Spleen (tissue), 11 donors: ENCODE measurements at regions not wholly inside any gene's neighbourhood (a gene's known extent, or its start where the extent isn't known, plus 50 kb on each side); places are given as distances from the start of the nearest gene placed in this dataset.

Experiments
- DNase-seq: peaks from one replicate; pipeline ENCODE4 v3.0.0-alpha.2; 2020
- H3K27ac ChIP-seq, 8 donors: fragments of 200-600 bp; sonication (generic) in 7 of 8; 1 replicate in 4 of 8; 2 replicates in 4 of 8; pipeline versions ENCODE4 v1.5.0 to v1.8.0; 2016 to 2021; ENCODE audit warnings: inconsistent platforms in 4 of 8, mild to moderate bottlenecking in 4 of 8, moderate library complexity in 1 of 8
- H3K27me3 ChIP-seq, 7 donors: fragments of 200-600 bp; sonication (generic) in 6 of 7; replicated peaks in 1 of 7; 1 replicate in 4 of 7; 2 replicates in 3 of 7; pipeline versions ENCODE4 v1.5.0 to v1.8.0; 2016 to 2021; ENCODE audit warnings: inconsistent platforms in 3 of 7, mild to moderate bottlenecking in 1 of 7
- H3K36me3 ChIP-seq, 6 donors: fragments of 200-600 bp; sonication (generic) in 5 of 6; 1 replicate in 4 of 6; 2 replicates in 2 of 6; pipeline versions ENCODE4 v1.5.0 to v1.8.0; 2016 to 2021; ENCODE audit warnings: inconsistent platforms in 2 of 6
- H3K4me1 ChIP-seq, 6 donors: fragments of 200-600 bp; sonication (generic) in 5 of 6; 1 replicate in 3 of 6; 2 replicates in 3 of 6; pipeline versions ENCODE4 v1.5.0 to v1.8.0; 2016 to 2021; ENCODE audit warnings: inconsistent platforms in 3 of 6
- H3K4me3 ChIP-seq, 8 donors: fragments of 200-600 bp; sonication (generic) in 7 of 8; 1 replicate in 4 of 8; 2 replicates in 4 of 8; pipeline versions ENCODE4 v1.5.0 to v1.8.0; 2016 to 2021; ENCODE audit warnings: inconsistent platforms in 4 of 8, mild to moderate bottlenecking in 4 of 8, moderate library complexity in 2 of 8
- H3K9me3 ChIP-seq, 8 donors: fragments of 200-600 bp; sonication (generic) in 7 of 8; 1 replicate in 4 of 8; 2 replicates in 4 of 8; pipeline versions ENCODE4 v1.5.0 to v1.8.0; 2016 to 2021; ENCODE audit warnings: inconsistent platforms in 4 of 8
- CTCF ChIP-seq, 11 experiments: fragments of 200-600 bp in 7 of 11; fragments of 450-650 bp in 4 of 11; sonication (generic) in 4 of 11; IDR thresholded peaks in 8 of 11; conservative IDR thresholded peaks in 3 of 11; 1 replicate in 7 of 11; 2 replicates in 4 of 11; pipeline versions ENCODE4 v1.4.0 to v1.8.0; 2016 to 2021; ENCODE audit warnings: antibody characterized with exemption in 11 of 11, inconsistent platforms in 4 of 11, mild to moderate bottlenecking in 1 of 11
- POLR2A ChIP-seq, 3 donors: fragments of 450-650 bp; IDR thresholded peaks; one replicate each; pipeline ENCODE4 v1.5.1; 2017; ENCODE audit warnings: antibody characterized with exemption in 3 of 3, mild to moderate bottlenecking in 1 of 3
- POLR2AphosphoS5 ChIP-seq, 3 donors: sonication (generic); formaldehyde crosslinking; IDR thresholded peaks; one replicate each; pipeline ENCODE4 v1.5.1; 2017; ENCODE audit warnings: antibody characterized with exemption in 3 of 3
- WGBS, 5 donors: extraction: QIAGEN DNeasy Blood & Tissue Kit in 3 of 5; methylation state at CpG; one replicate each; pipeline versions ENCODE4 v1.1.5 to v1.1.7; 2013 to 2018; 5-methylcytosine and 5-hydroxymethylcytosine counted together
- intact Hi-C: fragments of 100-400 bp; cut with DNase I; formaldehyde crosslinking; loops from one replicate; pipeline ENCODE4 v1.15.0; 2023; ENCODE audit warnings: low total_unique reads
- donor health status: healthy with polysubstance abuse.
- donor health status: DM: no; HTN: no; CAD: no; lungs with moderate emphysema.
- donor health status: DM: no; HTN: no; CAD: no.
- donor health status: Bipolar disorder and iron deficiency.
- donor health status: healthy.
- donor health status: DM: no; HTN: no; CAD: no.
- donor health status: DM: yes; HTN: yes; CAD: no.

- WGBS, 5 donors, result 54 to 77% (median 64%) methylated on average over 4 of the region's 4 CpGs
- H3K9me3 ChIP-seq, result no peaks in the 10 kb centered on the region
- H3K36me3 ChIP-seq, result no peaks in the 10 kb centered on the region
- intact Hi-C loops, result no loop called here
- no peak for DNase-seq
- H3K4me3 ChIP-seq, result no peak overlapping the region
- TF ChIP-seq POLR2A (IDR thresholded peaks at IDR 0.05) (no peak), CTCF (IDR thresholded peaks at IDR 0.05 in 8 of 11, conservative IDR thresholded peaks at IDR 0.05 in 3 of 11) (no peak), POLR2AphosphoS5 (IDR thresholded peaks at IDR 0.05) (no peak)
- H3K4me1 ChIP-seq, result no peaks in the 10 kb centered on the region
- H3K27me3 ChIP-seq, result no peaks in the 10 kb centered on the region
- H3K27ac ChIP-seq, result no peak overlapping the region
These were observed 768.7 kb downstream of the TBL1XR1 start for GRCh38 chr3:176428552-176428951.

- Histone ChIP-seq H3K9me3 (no peaks in the 10 kb centered on the region), H3K4me1 (no peaks in the 10 kb centered on the region), H3K4me3 (no peak overlapping the region), H3K27ac (no peak overlapping the region), H3K27me3 (no peaks in the 10 kb centered on the region), H3K36me3 (no peaks in the 10 kb centered on the region)
- DNase-seq, result no peak
- intact Hi-C loops, result no loop called here
- TF ChIP-seq POLR2A (IDR thresholded peaks at IDR 0.05) (no peak), POLR2AphosphoS5 (IDR thresholded peaks at IDR 0.05) (no peak), CTCF (IDR thresholded peaks at IDR 0.05 in 8 of 11, conservative IDR thresholded peaks at IDR 0.05 in 3 of 11) (no peak)
These were observed 770.9 kb downstream of the TBL1XR1 start for GRCh38 chr3:176426371-176426770.

GRCh38 chr3:176416870-176417269 is 780.4 kb downstream of the TBL1XR1 start:
- intact Hi-C loops, result no loop called here
- no peaks in the 10 kb centered on the region for H3K27me3 ChIP-seq
- TF ChIP-seq CTCF (IDR thresholded peaks at IDR 0.05 in 8 of 11, conservative IDR thresholded peaks at IDR 0.05 in 3 of 11), result no peak
- no peak for TF ChIP-seq POLR2A (IDR thresholded peaks at IDR 0.05)
- TF ChIP-seq POLR2AphosphoS5 (IDR thresholded peaks at IDR 0.05), result no peak
- peaks cover 0 to 3% (median 0%) of the 10 kb centered on the region in 8 donors for H3K9me3 ChIP-seq
- 68 to 87% (median 78%) methylated on average over 3 of the region's 3 CpGs for WGBS, 5 donors
- no peak overlapping the region for H3K4me3 ChIP-seq
- no peaks in the 10 kb centered on the region for H3K36me3 ChIP-seq
- DNase-seq, result no peak
- H3K27ac ChIP-seq, result no peak overlapping the region
- no peaks in the 10 kb centered on the region for H3K4me1 ChIP-seq

- Histone ChIP-seq H3K4me1 (no peaks in the 10 kb centered on the region), H3K27me3 (no peaks in the 10 kb centered on the region), H3K27ac (no peak overlapping the region), H3K36me3 (no peaks in the 10 kb centered on the region), H3K9me3 (peaks cover 0 to 3% (median 0%) of the 10 kb centered on the region in 8 donors), H3K4me3 (no peak overlapping the region)
- intact Hi-C loops, result no loop called here
- DNase-seq, result no peak
- TF ChIP-seq POLR2A (IDR thresholded peaks at IDR 0.05) (no peak), POLR2AphosphoS5 (IDR thresholded peaks at IDR 0.05) (no peak), CTCF (IDR thresholded peaks at IDR 0.05 in 8 of 11, conservative IDR thresholded peaks at IDR 0.05 in 3 of 11) (no peak)
- WGBS, 5 donors, result 81 to 87% (median 83%) methylated on average over 4 of the region's 4 CpGs
These were observed 781.5 kb downstream of the TBL1XR1 start for GRCh38 chr3:176415661-176416295.
